GM18517 (cell line): ENCODE measurements at regions not wholly inside any gene's neighbourhood (a gene's known extent, or its start where the extent isn't known, plus 50 kb on each side); places are given as distances from the start of the nearest gene placed in this dataset.

Source experiments
- ATAC-seq: cut with Tn5 transposase; IDR thresholded peaks from one replicate; pipeline ENCODE4 v1.9.1; 2021; ENCODE audit warnings: mild to moderate bottlenecking, moderate library complexity; ENCODE audit not compliant: unreplicated experiment

GRCh38 chr6:90406957-90407356, 110.3 kb upstream of the BACH2 start:
- no peak for ATAC-seq

- ATAC-seq: no peak
These were observed 109.6 kb upstream of the BACH2 start for GRCh38 chr6:90406142-90406794.

GRCh38 chr6:90403489-90404381, 107.1 kb upstream of the BACH2 start:
- ATAC-seq: no peak

- ATAC-seq: no peak
These were observed 106.2 kb upstream of the BACH2 start for GRCh38 chr6:90402831-90403192.

- no peak for ATAC-seq
These were observed 105.5 kb upstream of the BACH2 start for GRCh38 chr6:90401933-90402830.

- ATAC-seq: no peak
These were observed 103.3 kb upstream of the BACH2 start for GRCh38 chr6:90399970-90400369.

GRCh38 chr6:90397929-90398674, 101.5 kb upstream of the BACH2 start:
- no peak for ATAC-seq

GRCh38 chr6:90397047-90397446, 100.4 kb upstream of the BACH2 start:
- no peak for ATAC-seq

GRCh38 chr6:90393232-90393884, 96.7 kb upstream of the BACH2 start:
- ATAC-seq: no peak

GRCh38 chr6:90390379-90390778, 93.7 kb upstream of the BACH2 start:
- no peak for ATAC-seq

- no peak for ATAC-seq
These were observed 91.8 kb upstream of the BACH2 start for GRCh38 chr6:90388395-90388794.

- ATAC-seq: no peak
These were observed 91.2 kb upstream of the BACH2 start for GRCh38 chr6:90387826-90388225.

- ATAC-seq: no peak
These were observed 90.7 kb upstream of the BACH2 start for GRCh38 chr6:90387383-90387775.

GRCh38 chr6:90386399-90387382, 90.0 kb upstream of the BACH2 start:
- no peak for ATAC-seq

- ATAC-seq: no peak
These were observed 89.2 kb upstream of the BACH2 start for GRCh38 chr6:90385759-90386313.

GRCh38 chr6:90384720-90385119, 88.1 kb upstream of the BACH2 start:
- ATAC-seq: no peak

- ATAC-seq: peak; percentile 89
These were observed 86.7 kb upstream of the BACH2 start for GRCh38 chr6:90383196-90383822.

- ATAC-seq: no peak
These were observed 86.1 kb upstream of the BACH2 start for GRCh38 chr6:90382760-90383159.
